ENCODE measurements at regions not wholly inside any gene's neighbourhood (a gene's known extent, or its start where the extent isn't known, plus 50 kb on each side); places are given as distances from the start of the nearest gene placed in this dataset.
A peak's percentile ranks its signal among the peaks of the same experiment; 100 is the strongest.

GRCh38 chr15:92320012-92320699, 73.5 kb upstream of the ST8SIA2 start:
- Histone ChIP-seq H3K27ac (ENCODE audit: low read depth) (no peak overlapping the region), H3K36me3 (ENCODE audit: insufficient read depth) (no peaks in the 10 kb centered on the region), H3K4me1 (ENCODE audit: insufficient read depth) (peaks cover 1% of the 10 kb centered on the region), H3K4me3 (ENCODE audit: low read depth, low read length) (no peak overlapping the region)
- 74% methylated on average over 6 of the region's 6 CpGs for WGBS
- no peak for DNase-seq (ENCODE audit: extremely low spot score)

DNA sequence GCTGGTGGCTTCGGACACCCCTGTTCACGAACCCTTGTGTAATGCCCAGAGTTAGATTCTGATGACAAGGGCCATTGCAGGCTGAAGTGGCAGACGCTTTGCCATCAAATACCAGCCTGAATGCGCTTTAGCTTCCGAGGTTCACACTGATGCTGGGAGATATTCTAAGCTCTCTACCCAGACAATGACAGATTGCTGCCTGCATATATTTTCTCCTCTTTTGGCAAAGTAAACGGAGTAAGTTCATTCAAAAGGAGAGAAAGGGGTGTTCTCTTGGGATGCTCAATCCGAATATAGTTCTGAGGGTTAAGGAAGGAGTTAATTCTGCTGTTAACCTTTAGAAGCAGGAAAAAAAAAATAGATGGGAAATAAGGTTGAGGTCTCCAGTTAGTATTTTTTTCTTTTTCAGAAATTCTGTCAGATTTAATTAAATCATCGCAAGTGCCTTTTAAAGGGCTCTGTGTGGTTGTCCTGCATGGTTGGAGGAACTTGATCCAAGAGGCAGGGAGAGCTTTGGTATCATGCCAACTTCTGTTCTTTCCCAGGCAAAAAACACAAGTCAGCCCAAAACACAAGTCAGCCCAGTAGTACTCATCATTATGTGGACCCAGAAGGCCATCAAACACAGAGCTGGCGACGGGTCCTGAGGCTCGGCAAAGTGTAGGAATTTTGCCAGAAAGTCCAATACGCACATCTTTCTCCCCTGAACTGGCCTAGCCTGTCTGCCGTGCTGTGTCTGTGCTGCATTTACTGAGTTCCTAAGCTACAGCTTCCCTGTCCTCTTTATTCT, 70.9 kb upstream of the ST8SIA2 start:
- no peak for DNase-seq (ENCODE audit: extremely low spot score)
- peaks cover 1% of the 10 kb centered on the region for H3K4me1 ChIP-seq (ENCODE audit: insufficient read depth)
- no peaks in the 10 kb centered on the region for H3K36me3 ChIP-seq (ENCODE audit: insufficient read depth)
- H3K4me3 ChIP-seq (ENCODE audit: low read depth, low read length): no peak overlapping the region
- 53% methylated on average over 13 of the region's 13 CpGs for WGBS
- H3K27ac ChIP-seq (ENCODE audit: low read depth): no peak overlapping the region

DNA sequence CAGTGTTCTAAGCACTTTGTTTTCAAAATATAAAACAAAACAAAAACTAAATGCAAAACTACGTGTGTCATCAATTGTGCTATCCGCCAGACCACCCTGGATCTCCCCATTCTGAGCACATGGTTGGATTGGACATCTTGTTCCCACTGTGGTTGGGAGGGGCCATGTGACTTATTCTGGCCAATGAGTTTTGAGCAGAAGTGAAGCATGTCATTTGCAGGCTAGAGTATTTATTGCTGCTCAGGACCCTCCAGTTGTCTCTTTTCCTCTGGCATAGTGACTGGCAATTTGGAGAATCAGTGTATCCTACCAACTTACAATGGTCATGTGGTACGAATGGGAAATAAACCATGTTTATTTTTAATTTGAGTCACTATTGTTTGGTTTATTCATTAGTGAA, 70.2 kb upstream of the ST8SIA2 start:
- no peak for DNase-seq (ENCODE audit: extremely low spot score)
- no peak overlapping the region for H3K27ac ChIP-seq (ENCODE audit: low read depth)
- 75% methylated on average over 3 of the region's 3 CpGs for WGBS
- H3K36me3 ChIP-seq (ENCODE audit: insufficient read depth): no peaks in the 10 kb centered on the region
- H3K4me3 ChIP-seq (ENCODE audit: low read depth, low read length): no peak overlapping the region
- H3K4me1 ChIP-seq (ENCODE audit: insufficient read depth): peaks cover 1% of the 10 kb centered on the region

DNA sequence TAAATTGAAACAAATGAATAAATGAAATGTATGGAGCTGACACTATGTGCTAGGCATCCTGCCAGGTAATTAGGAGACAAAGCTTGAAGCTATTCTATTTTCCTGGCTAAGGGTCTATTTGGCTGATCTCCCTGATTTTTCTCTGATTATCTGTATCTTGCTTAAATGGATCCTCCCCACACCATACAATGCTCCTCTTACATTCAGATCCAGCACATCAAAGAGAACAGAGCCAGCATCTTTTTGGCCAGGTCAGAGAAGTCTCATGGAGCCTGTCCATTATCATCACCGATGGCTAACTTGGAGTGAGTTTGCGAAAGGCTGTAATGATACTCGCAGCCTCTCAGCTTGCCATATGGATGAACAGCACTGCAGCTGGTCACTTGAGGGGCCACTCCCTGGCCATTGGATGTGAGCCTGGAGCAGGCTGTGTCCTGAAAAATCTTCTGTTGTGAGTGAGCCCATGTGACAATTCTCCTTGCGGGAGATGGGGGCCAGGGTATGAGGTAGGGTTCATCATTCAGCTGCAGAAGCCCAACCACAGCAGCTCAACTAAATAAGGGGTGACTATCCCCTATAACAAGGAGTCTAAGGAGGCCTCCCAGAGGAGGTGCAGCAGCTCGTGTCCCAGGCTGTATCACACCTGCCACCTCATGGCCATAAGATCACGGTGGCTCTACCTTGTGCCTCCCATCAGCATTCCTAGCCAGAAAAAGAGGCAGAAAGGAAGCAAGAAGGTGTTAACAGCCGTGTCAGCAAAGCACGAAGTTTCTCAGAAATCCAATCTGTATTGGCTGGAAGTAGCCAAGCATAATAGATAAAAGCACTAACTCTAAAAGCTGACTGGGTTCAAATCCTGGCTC, 69.3 kb upstream of the ST8SIA2 start:
- WGBS: 68% methylated on average over 8 of the region's 8 CpGs
- Histone ChIP-seq H3K36me3 (ENCODE audit: insufficient read depth) (no peaks in the 10 kb centered on the region), H3K27ac (ENCODE audit: low read depth) (no peak overlapping the region), H3K4me1 (ENCODE audit: insufficient read depth) (peaks cover 1% of the 10 kb centered on the region), H3K4me3 (ENCODE audit: low read depth, low read length) (no peak overlapping the region)
- peak; percentile 42 for DNase-seq (ENCODE audit: extremely low spot score)

DNA sequence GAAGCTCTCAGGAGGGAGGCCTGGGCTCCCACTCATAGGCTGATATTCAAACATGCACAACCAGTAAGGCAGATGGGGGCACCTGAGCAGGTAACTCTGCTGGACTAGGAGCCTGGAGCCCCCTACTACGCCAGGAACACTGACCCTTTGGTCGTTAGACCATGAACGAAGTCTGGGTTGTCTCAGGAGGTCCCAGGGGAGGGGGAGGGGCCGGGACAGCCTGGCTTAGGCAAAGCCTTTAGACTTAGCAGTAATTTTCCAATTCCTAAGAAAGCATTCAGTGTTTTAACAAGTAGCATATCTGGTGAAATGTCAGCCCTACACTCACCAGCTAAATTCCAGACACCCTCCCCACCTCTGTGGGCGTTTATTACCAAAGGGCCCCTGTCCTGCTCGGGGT, 67.4 kb upstream of the ST8SIA2 start:
- H3K4me1 ChIP-seq (ENCODE audit: insufficient read depth): peaks cover 1% of the 10 kb centered on the region
- H3K36me3 ChIP-seq (ENCODE audit: insufficient read depth): no peaks in the 10 kb centered on the region
- H3K4me3 ChIP-seq (ENCODE audit: low read depth, low read length): no peak overlapping the region
- no peak for DNase-seq (ENCODE audit: extremely low spot score)
- WGBS: 38% methylated on average over 6 of the region's 6 CpGs
- no peak overlapping the region for H3K27ac ChIP-seq (ENCODE audit: low read depth)

GRCh38 chr15:92327033-92327432, 66.6 kb upstream of the ST8SIA2 start:
- no peaks in the 10 kb centered on the region for H3K36me3 ChIP-seq (ENCODE audit: insufficient read depth)
- no peak for DNase-seq (ENCODE audit: extremely low spot score)
- peaks cover 1% of the 10 kb centered on the region for H3K4me1 ChIP-seq (ENCODE audit: insufficient read depth)
- WGBS: 69% methylated on average over 4 of the region's 4 CpGs
- no peak overlapping the region for H3K27ac ChIP-seq (ENCODE audit: low read depth)
- H3K4me3 ChIP-seq (ENCODE audit: low read depth, low read length): no peak overlapping the region

GRCh38 chr15:92328207-92328606, 65.5 kb upstream of the ST8SIA2 start:
- no peak for DNase-seq (ENCODE audit: extremely low spot score)
- Histone ChIP-seq H3K4me1 (ENCODE audit: insufficient read depth) (peaks cover 1% of the 10 kb centered on the region), H3K27ac (ENCODE audit: low read depth) (no peak overlapping the region), H3K4me3 (ENCODE audit: low read depth, low read length) (no peak overlapping the region), H3K36me3 (ENCODE audit: insufficient read depth) (no peaks in the 10 kb centered on the region)
- 86% methylated on average over 1 of the region's 1 CpG for WGBS

DNA sequence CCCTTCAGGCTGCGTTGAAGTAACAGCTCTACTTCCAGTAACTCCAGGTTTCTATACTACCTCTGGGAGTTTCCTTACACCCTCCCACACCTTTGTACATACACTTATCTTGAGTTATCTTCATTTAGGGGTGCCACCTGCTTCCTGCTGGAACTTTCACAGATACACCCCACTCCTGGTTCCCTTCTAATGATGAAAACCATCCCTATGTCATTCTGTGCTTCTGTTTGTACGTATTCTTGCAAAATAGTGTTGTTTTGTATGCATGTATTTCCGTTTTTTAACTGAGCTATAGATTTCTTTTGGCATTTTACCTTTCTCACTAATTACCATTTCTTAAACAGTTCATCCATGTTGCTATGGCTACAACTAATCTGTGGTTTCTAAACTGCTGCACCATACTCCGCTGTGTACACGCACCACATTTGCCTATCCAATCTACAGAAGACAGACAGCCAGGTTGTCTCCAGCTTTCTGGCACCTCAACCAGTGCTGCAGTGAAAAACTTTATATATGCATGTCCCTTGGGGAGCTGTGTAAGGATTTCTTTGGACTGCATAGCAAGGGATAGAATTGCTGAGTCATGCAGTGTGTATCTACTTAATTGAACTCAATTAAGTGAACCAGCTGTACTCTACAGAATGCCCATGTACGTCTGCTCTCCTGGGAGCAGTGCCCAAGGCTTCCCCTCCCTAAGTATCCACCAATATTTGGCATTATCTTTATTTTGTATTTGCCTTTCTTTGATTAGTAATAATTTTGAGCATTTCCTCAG, 61.4 kb upstream of the ST8SIA2 start:
- no peak overlapping the region for H3K4me3 ChIP-seq (ENCODE audit: low read depth, low read length)

DNA sequence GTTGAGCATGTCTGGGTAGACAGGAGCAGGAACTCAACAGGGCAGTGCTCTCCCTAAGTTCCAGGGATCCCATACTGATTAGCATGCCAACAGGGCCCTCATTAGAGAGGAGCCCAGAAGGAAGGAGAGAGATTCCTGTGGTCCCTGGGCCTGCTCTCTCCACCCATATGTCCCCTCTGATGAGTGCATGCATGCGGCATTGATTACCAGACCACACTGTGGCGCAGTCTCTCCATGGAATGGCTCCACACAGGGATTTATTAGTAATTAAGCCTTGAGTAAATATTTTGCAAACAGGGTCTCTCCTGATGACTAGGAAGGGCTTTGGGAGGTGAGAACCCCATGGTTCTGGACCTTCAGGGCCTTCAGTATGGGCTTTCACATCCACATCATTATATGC, 60.0 kb upstream of the ST8SIA2 start:
- Histone ChIP-seq H3K36me3 (ENCODE audit: insufficient read depth) (no peaks in the 10 kb centered on the region), H3K4me3 (ENCODE audit: low read depth, low read length) (no peak overlapping the region), H3K4me1 (ENCODE audit: insufficient read depth) (no peaks in the 10 kb centered on the region), H3K27ac (ENCODE audit: low read depth) (no peak overlapping the region)
- WGBS: 67% methylated on average over 2 of the region's 2 CpGs
- DNase-seq (ENCODE audit: extremely low spot score): no peak

More for the DNA sequence above, 61.4 kb upstream of the ST8SIA2 start:
- WGBS: 83% methylated on average over 6 of the region's 6 CpGs
- DNase-seq (ENCODE audit: extremely low spot score): no peak
- Histone ChIP-seq H3K36me3 (ENCODE audit: insufficient read depth) (no peaks in the 10 kb centered on the region), H3K27ac (ENCODE audit: low read depth) (no peak overlapping the region), H3K4me1 (ENCODE audit: insufficient read depth) (no peaks in the 10 kb centered on the region)

DNA sequence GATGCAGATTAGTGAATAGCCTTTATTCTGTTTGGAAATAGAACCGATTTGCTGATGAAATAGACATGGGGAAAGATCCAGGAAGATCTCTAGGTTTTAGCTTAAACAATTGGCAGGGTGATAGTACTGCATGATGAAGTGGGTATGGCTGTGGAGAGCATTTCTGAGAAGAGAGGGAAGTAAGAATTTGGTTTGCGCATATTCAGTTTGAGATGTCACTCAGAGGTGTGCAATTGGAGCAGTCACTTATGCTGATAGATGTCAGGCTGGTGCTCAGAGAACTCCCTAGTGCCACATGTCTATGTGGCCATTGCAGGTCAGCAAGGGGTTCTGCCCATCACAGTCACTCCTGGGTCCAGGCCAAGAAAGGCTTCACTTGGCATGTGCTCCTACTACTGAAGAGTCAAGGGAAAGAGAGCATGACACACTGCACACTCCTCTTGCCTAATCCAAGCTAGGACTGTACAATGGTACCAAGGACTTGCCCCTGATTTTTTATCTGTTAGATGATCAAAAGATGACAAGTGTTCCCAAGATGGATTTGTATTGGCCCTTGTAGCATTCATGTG, 57.2 kb upstream of the ST8SIA2 start:
- Histone ChIP-seq H3K36me3 (ENCODE audit: insufficient read depth) (no peaks in the 10 kb centered on the region), H3K4me1 (ENCODE audit: insufficient read depth) (no peaks in the 10 kb centered on the region), H3K4me3 (ENCODE audit: low read depth, low read length) (no peak overlapping the region), H3K27ac (ENCODE audit: low read depth) (no peak overlapping the region)
- no peak for DNase-seq (ENCODE audit: extremely low spot score)
- 68% methylated on average over 2 of the region's 2 CpGs for WGBS

- Histone ChIP-seq H3K27ac (ENCODE audit: low read depth) (no peak overlapping the region), H3K36me3 (ENCODE audit: insufficient read depth) (no peaks in the 10 kb centered on the region), H3K4me1 (ENCODE audit: insufficient read depth) (no peaks in the 10 kb centered on the region), H3K4me3 (ENCODE audit: low read depth, low read length) (no peak overlapping the region)
- 85% methylated on average over 3 of the region's 3 CpGs for WGBS
- DNase-seq (ENCODE audit: extremely low spot score): no peak
Measured at GRCh38 chr15:92339361-92339760, 54.3 kb upstream of the ST8SIA2 start.
